ENCODE measurements at regions not wholly inside any gene's neighbourhood (a gene's known extent, or its start where the extent isn't known, plus 50 kb on each side); places are given as distances from the start of the nearest gene placed in this dataset.

- DNase-seq (ENCODE audit: low spot score in 2 of 2) = no peak
- intact Hi-C loops (cut with DNase I; ENCODE audit: low total_unique reads) = no loop called here
- H3K4me3 ChIP-seq = no peak overlapping the region
- no peaks in the 10 kb centered on the region for H3K27me3 ChIP-seq
- H3K36me3 ChIP-seq = no peaks in the 10 kb centered on the region
- TF ChIP-seq POLR2AphosphoS5 (IDR thresholded peaks at IDR 0.05) (no peak), CTCF (IDR thresholded peaks at IDR 0.05) (no peak), POLR2A (IDR thresholded peaks at IDR 0.05) (no peak)
- H3K4me1 ChIP-seq = no peaks in the 10 kb centered on the region
- no peak overlapping the region for H3K27ac ChIP-seq
- no peaks in the 10 kb centered on the region for H3K9me3 ChIP-seq
These were observed 70.6 kb downstream of the PTHLH start for GRCh38 chr12:27901959-27902358.

GRCh38 chr12:27900920-27901879 lies 71.3 kb downstream of the PTHLH start:
- Histone ChIP-seq H3K36me3 (no peaks in the 10 kb centered on the region), H3K27ac (no peak overlapping the region), H3K9me3 (no peaks in the 10 kb centered on the region), H3K4me3 (no peak overlapping the region), H3K4me1 (no peaks in the 10 kb centered on the region), H3K27me3 (no peaks in the 10 kb centered on the region)
- no peak for DNase-seq (ENCODE audit: low spot score in 2 of 2)
- intact Hi-C loops (cut with DNase I; ENCODE audit: low total_unique reads) = no loop called here
- no peak for TF ChIP-seq CTCF (IDR thresholded peaks at IDR 0.05)
- no peak for TF ChIP-seq POLR2A (IDR thresholded peaks at IDR 0.05)
- no peak for TF ChIP-seq POLR2AphosphoS5 (IDR thresholded peaks at IDR 0.05)

DNA sequence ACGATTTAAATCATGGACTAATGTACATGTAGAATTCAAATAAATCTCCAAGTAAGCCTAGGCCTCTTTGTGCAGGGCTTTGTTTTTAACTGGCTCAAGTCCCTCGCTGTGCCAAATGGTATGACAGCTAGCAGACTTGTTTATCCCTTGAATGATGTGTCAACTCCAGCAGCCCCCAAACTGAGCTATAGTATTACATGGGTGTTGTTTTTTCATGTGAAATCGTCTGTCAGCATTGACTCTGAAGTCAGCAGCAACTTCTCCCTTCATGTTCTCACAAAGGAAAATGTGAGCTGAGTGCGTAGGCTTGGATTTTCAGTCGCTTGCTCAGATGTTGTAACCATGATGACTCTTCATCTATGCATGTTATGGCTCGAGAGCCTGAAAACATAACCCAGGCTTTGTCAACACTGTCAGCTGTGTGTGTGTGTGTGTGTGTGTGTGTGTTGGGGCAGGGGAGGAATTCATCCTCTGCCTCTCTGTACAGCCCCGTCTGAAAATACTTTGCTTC lies 73.3 kb downstream of the PTHLH start:
- DNase-seq (ENCODE audit: low spot score in 2 of 2) = no peak
- H3K36me3 ChIP-seq = no peaks in the 10 kb centered on the region
- TF ChIP-seq POLR2AphosphoS5 (IDR thresholded peaks at IDR 0.05) = no peak
- no peak for TF ChIP-seq CTCF (IDR thresholded peaks at IDR 0.05)
- TF ChIP-seq POLR2A (IDR thresholded peaks at IDR 0.05) = no peak
- no peaks in the 10 kb centered on the region for H3K9me3 ChIP-seq
- H3K27me3 ChIP-seq = no peaks in the 10 kb centered on the region
- H3K27ac ChIP-seq = no peak overlapping the region
- intact Hi-C loops (cut with DNase I; ENCODE audit: low total_unique reads) = no loop called here
- H3K4me3 ChIP-seq = no peak overlapping the region
- H3K4me1 ChIP-seq = no peaks in the 10 kb centered on the region

DNA sequence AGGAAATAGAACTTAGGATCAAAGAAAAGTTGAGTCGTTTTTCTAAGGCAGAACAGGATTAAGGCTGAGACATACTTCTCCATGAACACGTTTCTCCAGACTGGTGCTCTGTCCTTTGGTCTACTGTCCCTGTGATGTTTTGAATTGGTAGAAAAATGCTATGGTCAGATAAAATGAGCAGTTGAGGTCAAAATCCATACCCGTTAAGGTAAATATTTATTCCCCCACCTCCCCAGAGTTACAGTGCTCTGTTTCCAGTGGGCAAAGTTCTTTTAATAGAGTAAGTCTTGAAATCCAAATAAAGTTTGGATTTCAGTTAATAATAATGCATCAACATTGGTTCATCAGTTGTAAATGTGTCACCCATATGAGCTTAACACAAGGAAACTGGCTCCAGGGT lies 74.5 kb downstream of the PTHLH start:
- Histone ChIP-seq H3K27ac (no peak overlapping the region), H3K36me3 (no peaks in the 10 kb centered on the region), H3K27me3 (no peaks in the 10 kb centered on the region), H3K4me1 (no peaks in the 10 kb centered on the region), H3K9me3 (no peaks in the 10 kb centered on the region), H3K4me3 (no peak overlapping the region)
- no peak for DNase-seq (ENCODE audit: low spot score in 2 of 2)
- TF ChIP-seq CTCF (IDR thresholded peaks at IDR 0.05) (no peak), POLR2A (IDR thresholded peaks at IDR 0.05) (no peak), POLR2AphosphoS5 (IDR thresholded peaks at IDR 0.05) (no peak)
- intact Hi-C loops (cut with DNase I; ENCODE audit: low total_unique reads) = no loop called here

- H3K27ac ChIP-seq = no peak overlapping the region
- TF ChIP-seq POLR2AphosphoS5 (IDR thresholded peaks at IDR 0.05) (no peak), POLR2A (IDR thresholded peaks at IDR 0.05) (no peak), CTCF (IDR thresholded peaks at IDR 0.05) (no peak)
- no peak overlapping the region for H3K4me3 ChIP-seq
- no peaks in the 10 kb centered on the region for H3K9me3 ChIP-seq
- H3K27me3 ChIP-seq = no peaks in the 10 kb centered on the region
- DNase-seq (ENCODE audit: low spot score in 2 of 2) = no peak
- intact Hi-C loops (cut with DNase I; ENCODE audit: low total_unique reads) = no loop called here
- no peaks in the 10 kb centered on the region for H3K36me3 ChIP-seq
- no peaks in the 10 kb centered on the region for H3K4me1 ChIP-seq
These were observed 76.0 kb downstream of the PTHLH start for GRCh38 chr12:27896419-27896990.
